Activated B cell treated with CpG ODN at 0.5 μM for 24 hours (primary cell): ENCODE measurements at regions not wholly inside any gene's neighbourhood (a gene's known extent, or its start where the extent isn't known, plus 50 kb on each side); places are given as distances from the start of the nearest gene placed in this dataset.

Experiments used
- ATAC-seq: fragments of 200-7000 bp; cut with Tn5 transposase; one replicate; pipeline ENCODE4 v1.10.0; 2021; ENCODE audit warnings: low read depth, mild to moderate bottlenecking, moderate library complexity
- CTCF ChIA-PET: fragments of 350-600 bp; sonication (Branson Sonifier 250); formaldehyde crosslinking; loops from one replicate; lab custom pipeline; 2021; ENCODE audit warnings: antibody characterized with exemption; lab: Charles Lee
- POLR2A ChIA-PET: fragments of 350-600 bp; sonication (Branson Sonifier 250); formaldehyde crosslinking; loops from one replicate; lab custom pipeline; 2021; ENCODE audit warnings: antibody characterized with exemption; lab: Charles Lee
- DNase-seq: peaks from one replicate; pipeline ENCODE4 v3.0.0; 2022
- H3K27ac Mint-ChIP-seq: one replicate; pipeline ENCODE4 v1.8.0; 2020; ENCODE audit warnings: mixed read lengths
- H3K27me3 Mint-ChIP-seq: one replicate; pipeline ENCODE4 v1.8.0; 2021; ENCODE audit warnings: mixed read lengths
- H3K36me3 Mint-ChIP-seq: one replicate; pipeline ENCODE4 v1.8.0; 2021; ENCODE audit warnings: low read depth, mixed read lengths
- H3K4me1 Mint-ChIP-seq: one replicate; pipeline ENCODE4 v1.8.0; 2021; ENCODE audit warnings: mixed read lengths
- H3K4me3 Mint-ChIP-seq: one replicate; pipeline ENCODE4 v1.8.0; 2020; ENCODE audit warnings: mild to moderate bottlenecking, mixed read lengths
- H3K9me3 Mint-ChIP-seq: one replicate; pipeline ENCODE4 v1.8.0; 2020; ENCODE audit warnings: mixed read lengths
- intact Hi-C: fragments of 100-400 bp; cut with micrococcal nuclease; formaldehyde crosslinking; loops from one replicate; pipeline ENCODE4 v1.15.1; 2024
- TF ChIP-seq, protein P1 (sequence below): fragments of 200-600 bp; IDR thresholded peaks from one replicate; pipeline ENCODE4 v1.8.0; 2022; ENCODE audit warnings: antibody characterized with exemption, mild to moderate bottlenecking

DNA sequence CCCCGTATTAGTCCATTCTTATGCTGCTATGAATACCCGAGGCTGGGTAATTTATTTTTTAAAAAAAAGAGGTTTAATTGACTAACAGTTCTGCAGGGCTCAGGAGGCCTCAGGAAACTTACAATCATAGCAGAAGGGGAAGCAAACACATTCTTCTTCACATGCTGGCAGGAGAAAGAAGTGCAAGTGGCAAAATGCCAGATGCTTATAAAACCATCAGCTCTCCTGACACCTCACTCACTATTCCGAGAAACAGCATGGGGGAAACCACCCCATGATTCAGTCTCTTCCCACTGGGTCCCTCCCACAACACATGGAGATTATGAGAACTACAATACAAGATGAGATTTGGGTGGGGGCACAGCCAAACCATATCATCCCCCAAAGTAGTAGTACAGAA lies 2148.5 kb upstream of the PIK3C3 start:
- ChIA-PET CTCF (no interaction called here), POLR2A (no interaction called here)
- no peak overlapping the region for H3K27ac Mint-ChIP-seq
- TF ChIP-seq, protein P1, sequence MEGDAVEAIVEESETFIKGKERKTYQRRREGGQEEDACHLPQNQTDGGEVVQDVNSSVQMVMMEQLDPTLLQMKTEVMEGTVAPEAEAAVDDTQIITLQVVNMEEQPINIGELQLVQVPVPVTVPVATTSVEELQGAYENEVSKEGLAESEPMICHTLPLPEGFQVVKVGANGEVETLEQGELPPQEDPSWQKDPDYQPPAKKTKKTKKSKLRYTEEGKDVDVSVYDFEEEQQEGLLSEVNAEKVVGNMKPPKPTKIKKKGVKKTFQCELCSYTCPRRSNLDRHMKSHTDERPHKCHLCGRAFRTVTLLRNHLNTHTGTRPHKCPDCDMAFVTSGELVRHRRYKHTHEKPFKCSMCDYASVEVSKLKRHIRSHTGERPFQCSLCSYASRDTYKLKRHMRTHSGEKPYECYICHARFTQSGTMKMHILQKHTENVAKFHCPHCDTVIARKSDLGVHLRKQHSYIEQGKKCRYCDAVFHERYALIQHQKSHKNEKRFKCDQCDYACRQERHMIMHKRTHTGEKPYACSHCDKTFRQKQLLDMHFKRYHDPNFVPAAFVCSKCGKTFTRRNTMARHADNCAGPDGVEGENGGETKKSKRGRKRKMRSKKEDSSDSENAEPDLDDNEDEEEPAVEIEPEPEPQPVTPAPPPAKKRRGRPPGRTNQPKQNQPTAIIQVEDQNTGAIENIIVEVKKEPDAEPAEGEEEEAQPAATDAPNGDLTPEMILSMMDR = no peak
- H3K36me3 Mint-ChIP-seq = no peaks in the 10 kb centered on the region
- no peak for ATAC-seq
- no peak for DNase-seq
- H3K4me3 Mint-ChIP-seq = no peak overlapping the region
- H3K9me3 Mint-ChIP-seq = peaks cover 9% of the 10 kb centered on the region
- H3K27me3 Mint-ChIP-seq = no peaks in the 10 kb centered on the region
- intact Hi-C loops = no loop called here
- H3K4me1 Mint-ChIP-seq = no peaks in the 10 kb centered on the region

DNA sequence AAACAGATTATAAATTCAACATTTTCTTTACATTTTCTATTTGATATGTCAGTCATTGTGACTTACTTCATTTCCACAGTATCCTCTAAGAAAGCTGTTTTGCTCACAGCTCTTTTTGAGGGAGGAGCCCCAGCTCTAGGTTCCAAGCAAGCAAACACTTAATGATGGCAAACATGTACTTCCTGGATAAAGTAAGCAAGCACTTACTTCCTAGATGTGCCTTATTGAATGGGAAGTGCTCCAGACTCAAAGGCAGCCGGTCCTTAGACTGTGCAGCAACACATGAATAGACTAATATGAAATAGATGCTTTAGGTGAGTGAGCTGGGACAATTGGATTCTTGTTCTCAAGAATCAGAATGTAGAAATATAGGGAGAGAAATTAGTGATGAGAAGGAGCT lies 2149.8 kb upstream of the PIK3C3 start:
- no peak overlapping the region for H3K27ac Mint-ChIP-seq
- no peaks in the 10 kb centered on the region for H3K4me1 Mint-ChIP-seq
- ChIA-PET CTCF (no interaction called here), POLR2A (no interaction called here)
- H3K4me3 Mint-ChIP-seq = no peak overlapping the region
- intact Hi-C loops = no loop called here
- DNase-seq (no peak), ATAC-seq (no peak)
- peaks cover 7% of the 10 kb centered on the region for H3K9me3 Mint-ChIP-seq
- H3K36me3 Mint-ChIP-seq = no peaks in the 10 kb centered on the region
- TF ChIP-seq, protein P1 = no peak
- H3K27me3 Mint-ChIP-seq = no peaks in the 10 kb centered on the region

DNA sequence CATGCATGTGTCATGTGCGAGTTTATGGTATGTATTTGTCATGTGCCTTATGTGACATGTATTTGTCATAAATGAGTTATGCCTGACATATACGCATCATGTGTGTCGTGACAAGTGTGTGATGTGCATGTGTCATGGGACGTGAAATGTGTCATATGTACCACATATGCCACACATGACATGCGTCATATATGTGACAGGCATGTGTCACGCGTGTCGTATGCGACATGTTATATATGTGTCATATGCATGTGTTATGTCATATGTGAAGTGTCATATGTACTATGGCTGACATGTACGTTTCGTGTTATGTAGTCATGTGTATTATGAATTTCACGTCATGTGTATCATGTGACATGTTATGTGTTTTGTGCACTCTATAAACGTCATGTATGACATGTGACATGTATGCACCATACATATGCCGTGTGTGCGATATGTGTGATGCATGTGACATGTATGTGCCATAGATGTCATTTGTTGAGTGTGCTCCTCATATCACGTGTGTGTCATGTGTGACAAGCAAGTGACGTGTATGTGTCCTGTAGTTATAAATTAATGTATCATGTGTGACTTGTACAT lies 2152.3 kb upstream of the PIK3C3 start:
- ATAC-seq (no peak), DNase-seq (no peak)
- intact Hi-C loops = no loop called here
- no peaks in the 10 kb centered on the region for H3K4me1 Mint-ChIP-seq
- POLR2A ChIA-PET = no interaction called here
- TF ChIP-seq, protein P1 = no peak
- H3K36me3 Mint-ChIP-seq = no peaks in the 10 kb centered on the region
- H3K27me3 Mint-ChIP-seq = no peaks in the 10 kb centered on the region
- CTCF ChIA-PET = no interaction called here
- H3K4me3 Mint-ChIP-seq = no peak overlapping the region
- H3K9me3 Mint-ChIP-seq = no peaks in the 10 kb centered on the region
- no peak overlapping the region for H3K27ac Mint-ChIP-seq

DNA sequence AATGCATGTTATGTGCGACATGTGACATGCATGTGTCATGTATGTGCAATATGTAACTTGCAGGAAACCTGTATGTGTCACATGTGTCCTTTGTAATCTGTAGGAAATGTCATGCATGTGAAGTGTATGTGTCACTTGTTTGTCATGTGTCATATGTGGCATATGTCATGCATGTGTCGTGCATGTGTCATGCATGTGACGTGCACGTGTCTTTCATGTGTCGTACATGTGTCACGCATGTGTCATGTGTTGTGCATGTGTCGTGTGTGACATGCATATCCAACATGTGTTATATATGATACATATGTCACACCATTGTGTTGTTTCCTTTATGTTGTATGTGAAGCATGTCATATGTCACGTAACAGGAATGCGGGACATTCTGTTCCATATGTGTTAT lies 2153.2 kb upstream of the PIK3C3 start:
- Mint-ChIP-seq H3K27ac (no peak overlapping the region), H3K4me1 (no peaks in the 10 kb centered on the region), H3K9me3 (no peaks in the 10 kb centered on the region), H3K27me3 (no peaks in the 10 kb centered on the region), H3K4me3 (no peak overlapping the region), H3K36me3 (no peaks in the 10 kb centered on the region)
- intact Hi-C loops = no loop called here
- CTCF ChIA-PET = no interaction called here
- POLR2A ChIA-PET = no interaction called here
- TF ChIP-seq, protein P1 = no peak
- DNase-seq (no peak), ATAC-seq (no peak)

- CTCF ChIA-PET = no interaction called here
- no peak for ATAC-seq
- no peaks in the 10 kb centered on the region for H3K9me3 Mint-ChIP-seq
These were observed 2154.0 kb upstream of the PIK3C3 start for GRCh38 chr18:39801010-39801409.

More at GRCh38 chr18:39801010-39801409, 2154.0 kb upstream of the PIK3C3 start:
- Mint-ChIP-seq H3K27ac (no peak overlapping the region), H3K27me3 (no peaks in the 10 kb centered on the region), H3K36me3 (no peaks in the 10 kb centered on the region), H3K4me1 (no peaks in the 10 kb centered on the region), H3K4me3 (no peak overlapping the region)
- TF ChIP-seq, protein P1 = no peak
- POLR2A ChIA-PET = no interaction called here
- intact Hi-C loops = no loop called here
- DNase-seq = no peak
